GM18858 (cell line): ENCODE measurements at regions not wholly inside any gene's neighbourhood (a gene's known extent, or its start where the extent isn't known, plus 50 kb on each side); places are given as distances from the start of the nearest gene placed in this dataset.

Source experiments
- ATAC-seq: cut with Tn5 transposase; IDR thresholded peaks from one replicate; pipeline ENCODE4 v1.9.1; 2021; ENCODE audit not compliant: unreplicated experiment

DNA sequence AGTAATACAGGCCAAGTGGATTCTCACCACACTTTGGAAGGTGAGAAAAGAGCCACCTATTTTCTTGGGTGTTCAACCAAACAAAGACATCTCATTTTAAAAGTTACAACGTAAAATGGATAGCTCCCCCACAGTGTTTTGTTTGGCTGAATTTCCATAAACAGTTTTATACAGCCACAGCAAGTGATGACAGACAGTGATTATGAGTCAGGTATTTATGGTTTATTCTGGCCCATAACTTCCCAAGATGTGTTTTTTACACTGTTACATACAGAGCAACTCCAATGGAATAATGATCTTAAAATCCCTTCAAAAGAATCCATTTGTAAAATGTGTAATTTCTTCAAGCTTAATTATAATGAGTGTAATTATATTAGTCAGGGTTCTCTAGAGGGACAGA is 421.3 kb downstream of the TLE1 start:
- no peak for ATAC-seq

DNA sequence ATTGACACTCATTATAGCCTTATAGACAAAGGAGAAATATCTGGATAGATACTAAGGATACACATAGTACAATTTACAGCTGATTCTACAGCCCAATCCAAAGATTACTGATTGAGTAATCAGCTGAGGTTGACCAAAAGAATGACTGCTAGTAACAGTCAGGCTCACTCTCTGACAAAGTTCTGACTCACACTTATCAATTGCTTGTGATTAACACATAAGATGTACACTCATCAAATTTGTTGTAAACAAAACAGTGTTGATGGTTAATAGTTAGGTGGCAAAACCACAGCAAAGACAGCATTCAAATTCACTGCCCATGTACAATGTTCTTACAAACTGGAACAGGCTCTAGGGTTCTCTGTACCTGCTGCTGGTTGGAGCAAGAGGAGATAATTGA is 422.7 kb downstream of the TLE1 start:
- no peak for ATAC-seq

DNA sequence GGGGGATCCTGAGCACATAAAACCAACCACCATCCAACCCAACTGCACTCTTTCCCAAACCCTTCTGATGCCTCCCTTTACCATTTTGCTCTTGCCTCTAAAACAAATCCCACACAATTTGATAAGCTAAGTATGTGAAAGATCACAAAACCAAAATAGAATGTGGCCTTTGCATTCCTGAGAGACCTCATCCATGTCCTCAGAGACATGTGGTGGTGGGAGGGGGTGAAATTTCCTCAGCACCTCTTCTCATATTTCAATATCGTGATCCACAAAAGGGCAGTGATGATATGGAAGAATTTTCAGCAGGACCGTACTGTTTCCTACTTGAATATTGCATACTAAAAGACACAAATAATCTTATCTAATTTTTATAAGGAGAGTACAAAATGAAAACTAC is 423.3 kb downstream of the TLE1 start:
- ATAC-seq: no peak

DNA sequence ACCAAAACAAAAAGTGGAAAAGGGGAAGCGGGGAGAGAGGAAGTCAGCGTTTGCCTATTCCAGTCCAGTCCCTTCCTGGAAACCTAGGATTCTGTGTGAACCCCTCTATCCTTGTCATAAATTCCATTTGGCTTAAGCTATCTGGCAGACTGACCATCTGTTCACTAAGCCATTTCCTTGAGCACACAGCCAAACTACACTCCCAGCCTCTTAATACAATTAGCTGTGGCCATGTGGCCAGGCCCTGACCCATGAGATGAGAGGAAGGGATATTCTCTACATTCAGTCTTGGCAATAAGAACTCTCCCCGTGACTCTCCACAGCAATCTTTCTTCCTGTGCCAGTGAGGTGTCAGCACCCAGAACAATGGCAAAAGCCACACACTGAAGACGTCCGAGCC is 424.8 kb downstream of the TLE1 start:
- ATAC-seq: no peak

DNA sequence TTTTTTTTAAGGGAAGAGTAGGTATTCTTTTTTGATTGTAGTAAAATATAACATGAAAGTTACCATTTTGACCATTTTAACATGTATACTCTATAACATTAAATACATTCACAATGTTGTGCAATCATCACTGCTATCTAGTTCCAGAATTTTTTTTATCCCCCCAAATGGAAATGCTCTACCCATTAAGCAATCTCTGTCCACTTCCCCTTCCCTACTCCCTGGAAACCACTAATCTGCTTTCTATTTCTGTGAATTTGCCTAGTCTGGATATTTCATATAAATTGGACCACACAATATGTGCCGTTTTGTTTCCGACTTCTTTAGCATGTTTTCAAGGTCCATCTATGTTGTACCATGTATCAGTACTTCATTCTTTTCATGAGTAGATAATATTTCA is 429.5 kb downstream of the TLE1 start:
- no peak for ATAC-seq

DNA sequence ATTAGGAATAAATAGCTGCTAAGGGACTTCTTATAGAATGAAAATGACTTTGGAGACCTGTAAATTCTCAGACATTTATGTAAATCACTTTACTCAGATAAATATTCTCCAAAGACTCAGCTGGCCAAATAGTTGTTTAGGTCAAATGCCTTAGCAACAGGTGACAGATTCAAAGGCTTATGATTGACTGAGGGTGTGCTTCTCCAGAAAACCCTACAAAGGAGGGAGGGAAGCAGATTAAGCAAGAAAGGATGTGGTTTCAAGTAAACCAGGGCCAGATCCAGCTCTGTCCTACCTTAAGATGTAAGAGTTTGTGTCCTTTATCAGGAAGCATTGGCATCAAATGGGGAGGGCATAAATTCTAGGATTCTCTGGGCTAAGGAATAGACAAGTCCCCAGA is 433.0 kb downstream of the TLE1 start:
- no peak for ATAC-seq

DNA sequence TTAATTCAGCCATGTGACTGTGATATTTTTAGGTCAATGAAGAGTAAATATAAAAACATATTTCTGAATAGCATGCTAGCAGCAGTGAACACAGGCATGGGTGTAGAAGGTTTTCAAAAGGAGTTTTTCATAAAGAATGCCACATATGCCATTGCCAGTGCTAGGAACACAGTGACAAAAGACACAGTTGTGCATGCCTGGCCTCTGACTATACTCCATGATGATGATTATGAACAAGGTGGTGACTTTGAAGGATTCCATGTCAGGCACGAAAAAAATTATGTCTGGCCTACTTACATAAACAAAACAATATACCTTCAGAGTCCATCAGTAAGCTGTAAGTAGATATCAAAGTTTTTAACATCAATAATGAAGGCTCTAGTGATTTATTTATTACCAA is 438.7 kb downstream of the TLE1 start:
- no peak for ATAC-seq

DNA sequence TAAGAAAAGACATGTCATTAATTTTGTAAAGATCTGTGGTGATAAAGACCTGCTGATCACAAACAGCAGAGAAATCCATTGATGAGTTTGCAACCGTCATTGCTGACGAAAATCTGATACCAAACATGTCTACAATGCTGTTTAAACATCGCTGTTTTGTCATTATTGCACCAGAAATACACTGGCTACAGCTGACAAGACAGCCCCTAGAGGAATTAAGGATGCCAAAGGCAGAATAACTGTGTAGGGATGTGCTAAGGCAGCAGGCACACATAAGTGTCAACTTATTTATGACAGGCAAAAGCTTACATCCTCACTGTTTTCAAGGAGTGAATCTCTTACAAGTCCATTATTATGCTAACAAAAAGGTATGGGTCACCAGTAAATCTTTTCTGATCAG is 439.3 kb downstream of the TLE1 start:
- ATAC-seq: no peak

DNA sequence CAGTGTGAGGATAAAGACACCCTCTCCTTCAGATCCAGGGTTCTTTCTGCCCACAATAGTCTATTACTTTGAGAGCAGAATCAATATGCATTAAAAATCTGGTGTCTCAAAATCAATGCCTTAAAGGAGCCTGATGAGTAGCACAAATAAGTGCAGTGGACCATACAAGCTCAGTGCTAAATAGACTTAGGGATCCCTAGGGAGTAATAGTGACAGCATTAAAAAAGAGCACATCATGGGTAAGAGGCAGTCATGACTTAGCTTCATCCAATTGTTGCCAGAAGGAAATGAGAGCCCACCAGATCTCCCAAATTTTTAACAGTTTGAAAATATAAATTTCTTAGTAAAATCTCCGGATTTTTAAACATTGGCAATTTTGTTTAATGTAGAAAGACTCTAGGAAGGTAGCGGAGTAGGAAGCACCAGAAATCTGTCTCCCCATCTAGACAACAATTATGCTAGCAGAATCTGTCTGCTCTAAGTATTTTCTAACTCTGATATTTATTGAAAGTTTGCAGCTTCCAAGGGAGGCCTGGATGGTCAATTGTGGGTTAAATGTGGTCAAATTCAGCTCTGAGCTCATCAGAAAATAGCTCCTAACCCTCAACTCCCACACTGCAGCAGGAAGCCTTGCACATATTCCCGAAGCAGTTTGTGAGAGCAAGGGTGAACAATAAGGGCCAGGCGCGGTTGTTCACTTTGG is 443.9 kb downstream of the TLE1 start:
- no peak for ATAC-seq

DNA sequence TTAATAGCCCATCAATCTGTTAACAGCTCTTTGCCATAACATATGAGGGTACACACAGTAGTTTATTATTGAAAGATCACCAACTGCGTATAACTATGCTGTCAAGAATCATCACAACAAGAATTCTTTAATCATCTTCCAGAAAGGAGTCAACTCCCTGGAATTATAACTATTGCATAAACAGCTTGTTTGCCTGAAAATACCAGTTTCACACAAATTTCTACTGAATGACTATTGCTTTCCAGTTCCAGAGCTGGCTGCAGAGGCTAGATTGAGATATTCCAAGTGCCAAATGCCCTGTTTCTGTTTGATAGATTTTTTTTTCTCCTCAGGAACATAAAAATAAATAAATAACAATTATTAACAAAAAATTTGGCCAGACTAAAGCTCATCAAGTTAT is 444.7 kb downstream of the TLE1 start:
- no peak for ATAC-seq

DNA sequence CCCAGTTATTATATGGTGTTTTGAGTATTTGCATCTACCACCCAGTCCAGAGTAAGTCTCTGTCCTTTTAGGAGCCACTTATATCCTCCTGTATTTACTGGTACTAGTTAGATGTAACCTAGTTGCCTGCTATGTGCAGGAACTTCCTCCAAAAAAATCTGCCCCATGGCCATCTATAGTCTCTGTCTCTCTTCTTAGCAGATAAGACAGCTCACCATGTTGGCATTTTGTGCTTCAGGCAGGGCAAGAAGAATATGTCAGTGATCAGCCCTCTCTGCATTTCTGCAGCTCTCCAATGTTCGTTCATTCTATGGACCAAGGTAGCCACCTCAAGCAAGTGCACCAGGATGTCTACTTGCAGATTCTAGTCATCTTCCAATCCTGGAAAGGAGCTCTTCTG is 446.5 kb downstream of the TLE1 start:
- ATAC-seq: no peak

DNA sequence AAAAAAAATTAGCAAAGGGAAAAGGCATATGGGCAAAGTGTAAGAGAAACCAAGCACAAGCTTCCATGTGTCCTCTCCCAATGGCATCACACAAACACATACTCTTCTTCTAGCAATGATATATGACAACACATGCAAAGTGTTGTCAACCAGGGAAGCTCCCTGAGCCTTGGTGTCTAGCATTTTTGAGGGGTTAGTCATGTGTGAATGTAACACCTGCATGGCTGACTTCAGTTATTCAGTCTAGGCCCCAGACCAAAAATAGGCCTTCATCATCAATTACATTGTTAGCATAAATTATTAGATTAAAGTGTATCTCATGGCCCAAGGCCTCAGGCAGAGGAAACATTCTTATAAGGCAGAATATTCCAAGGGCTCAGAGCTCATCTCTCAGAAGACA is 450.0 kb downstream of the TLE1 start:
- ATAC-seq: no peak

DNA sequence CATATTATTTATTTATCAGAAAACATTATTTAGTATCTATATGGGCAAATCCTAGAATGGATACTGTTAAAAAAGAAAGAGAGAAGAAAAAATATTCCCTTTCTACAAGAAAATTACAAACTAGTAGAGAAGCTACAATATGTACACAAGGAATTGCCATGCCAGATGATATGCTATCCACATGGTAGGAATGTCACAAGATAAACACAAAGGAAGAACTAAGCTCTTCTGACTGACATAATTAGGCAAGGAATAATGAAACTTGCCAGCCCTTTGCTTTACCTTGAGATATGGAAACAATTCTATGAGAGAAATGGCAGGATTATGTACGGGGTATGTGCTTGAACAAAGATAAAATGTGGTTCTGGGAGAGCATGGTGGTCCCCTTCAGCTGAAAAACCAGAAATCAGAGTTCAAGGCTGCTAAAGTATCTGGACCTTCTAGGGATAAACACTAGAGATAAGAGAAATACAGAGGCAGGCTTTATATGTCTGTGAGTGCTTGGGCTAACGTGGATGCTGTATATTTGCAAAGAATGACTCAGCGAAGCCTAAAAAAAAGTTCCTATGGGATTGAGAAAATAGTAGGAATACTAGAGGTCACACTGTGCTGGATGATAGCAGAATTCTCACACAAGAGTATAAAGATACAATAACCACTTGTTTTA is 451.6 kb downstream of the TLE1 start:
- no peak for ATAC-seq

DNA sequence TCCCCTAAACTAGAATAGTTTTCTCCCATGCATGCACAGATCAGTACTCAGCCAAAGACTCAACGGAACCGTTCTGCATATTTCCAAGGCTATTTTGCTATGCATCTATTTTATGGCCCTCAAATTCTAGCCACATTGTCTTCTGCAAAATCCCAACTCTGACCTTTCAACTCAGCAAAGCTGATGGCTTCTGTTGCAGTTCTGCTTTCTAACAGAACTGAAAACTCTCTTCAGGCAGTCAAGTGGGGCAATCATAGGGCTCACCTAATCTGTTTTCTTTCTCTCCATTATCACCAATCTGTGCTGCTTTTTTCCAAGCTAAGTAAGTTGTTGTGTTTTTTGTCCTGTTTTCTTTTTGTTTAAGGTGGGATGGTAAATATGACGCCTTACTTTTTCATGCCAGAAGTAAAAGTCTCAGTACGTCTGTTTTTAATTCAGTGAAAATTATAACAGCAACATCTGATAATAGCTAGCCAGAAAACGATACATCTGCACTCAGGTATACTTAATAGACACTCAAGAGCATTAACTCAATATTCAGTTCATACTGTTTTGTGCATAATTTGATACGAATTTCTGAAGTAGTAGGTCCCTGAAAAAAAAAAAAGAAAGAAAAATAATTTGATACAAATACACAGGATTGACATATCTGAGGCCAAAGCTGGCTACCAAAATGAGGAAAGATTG is 454.3 kb downstream of the TLE1 start:
- ATAC-seq: no peak

DNA sequence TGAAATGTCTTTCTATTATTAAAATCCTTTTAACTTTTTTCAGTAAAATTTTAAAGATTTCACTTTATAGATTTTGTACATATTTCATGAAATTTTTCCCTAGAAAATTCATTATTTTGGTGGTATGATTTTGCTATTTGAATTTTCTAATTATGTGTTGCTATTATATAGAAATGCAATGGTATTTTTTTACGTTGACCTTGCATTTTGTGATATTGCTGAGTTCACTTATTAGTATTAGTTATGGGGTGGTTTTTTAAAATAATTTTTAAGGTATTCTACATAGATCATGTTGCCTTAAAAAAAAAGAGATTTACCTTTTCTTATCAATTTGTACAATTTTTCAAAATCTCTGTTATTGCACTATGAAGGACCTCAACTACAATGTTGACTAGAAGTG is 458.3 kb downstream of the TLE1 start:
- ATAC-seq: no peak

DNA sequence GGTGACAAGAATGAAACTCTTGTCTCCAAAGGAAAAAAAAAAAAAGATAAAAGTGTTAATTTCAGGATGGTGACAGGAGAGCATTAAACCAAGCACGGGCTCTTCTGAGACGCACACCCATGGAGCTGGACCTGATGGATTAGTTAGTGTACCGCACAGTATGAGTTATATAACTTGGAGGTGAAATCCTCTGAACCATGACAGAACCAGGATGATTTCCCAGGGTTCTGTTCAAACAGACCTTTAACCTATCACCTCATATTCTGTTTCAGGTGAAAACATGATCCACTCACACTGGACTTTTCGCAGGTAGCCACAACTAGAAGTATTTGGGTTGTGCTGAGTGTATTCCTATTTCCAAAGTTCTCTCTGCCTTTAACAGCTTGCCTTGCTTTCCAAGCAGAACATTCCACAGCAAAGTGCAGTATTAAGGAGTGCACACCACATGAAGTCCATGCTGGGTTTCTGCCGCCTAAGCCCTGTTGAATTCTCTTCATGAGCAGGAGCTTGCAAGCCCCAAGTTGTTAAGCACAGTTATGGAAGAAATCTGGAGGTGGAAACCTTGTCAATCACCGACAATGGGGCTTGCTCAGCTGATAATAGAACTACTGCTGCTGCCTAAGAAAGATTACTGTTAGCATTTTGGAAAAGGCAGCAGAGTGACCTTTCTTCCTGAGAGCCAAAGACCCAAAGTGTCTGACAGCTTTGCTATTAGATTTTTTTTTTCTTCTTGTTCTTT is 461.7 kb downstream of the TLE1 start:
- no peak for ATAC-seq

DNA sequence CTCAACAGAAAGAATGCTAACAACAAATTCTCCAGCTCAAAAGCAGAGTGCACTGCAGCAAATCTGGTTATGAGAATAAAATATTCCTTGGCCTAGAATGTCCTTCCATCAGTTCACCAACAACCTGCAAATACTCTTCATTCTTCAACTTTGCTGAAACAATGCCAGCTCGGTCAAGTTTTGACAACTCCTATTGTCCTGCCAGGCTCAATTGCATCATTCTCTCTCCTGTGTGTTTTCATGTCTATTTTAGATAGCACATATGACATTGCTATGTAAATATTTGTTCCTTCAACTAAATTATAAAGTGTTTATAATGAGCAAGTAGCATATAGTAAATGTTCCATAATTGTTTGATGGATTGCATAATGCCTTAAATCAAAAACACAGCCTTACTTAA is 463.8 kb downstream of the TLE1 start:
- ATAC-seq: no peak

DNA sequence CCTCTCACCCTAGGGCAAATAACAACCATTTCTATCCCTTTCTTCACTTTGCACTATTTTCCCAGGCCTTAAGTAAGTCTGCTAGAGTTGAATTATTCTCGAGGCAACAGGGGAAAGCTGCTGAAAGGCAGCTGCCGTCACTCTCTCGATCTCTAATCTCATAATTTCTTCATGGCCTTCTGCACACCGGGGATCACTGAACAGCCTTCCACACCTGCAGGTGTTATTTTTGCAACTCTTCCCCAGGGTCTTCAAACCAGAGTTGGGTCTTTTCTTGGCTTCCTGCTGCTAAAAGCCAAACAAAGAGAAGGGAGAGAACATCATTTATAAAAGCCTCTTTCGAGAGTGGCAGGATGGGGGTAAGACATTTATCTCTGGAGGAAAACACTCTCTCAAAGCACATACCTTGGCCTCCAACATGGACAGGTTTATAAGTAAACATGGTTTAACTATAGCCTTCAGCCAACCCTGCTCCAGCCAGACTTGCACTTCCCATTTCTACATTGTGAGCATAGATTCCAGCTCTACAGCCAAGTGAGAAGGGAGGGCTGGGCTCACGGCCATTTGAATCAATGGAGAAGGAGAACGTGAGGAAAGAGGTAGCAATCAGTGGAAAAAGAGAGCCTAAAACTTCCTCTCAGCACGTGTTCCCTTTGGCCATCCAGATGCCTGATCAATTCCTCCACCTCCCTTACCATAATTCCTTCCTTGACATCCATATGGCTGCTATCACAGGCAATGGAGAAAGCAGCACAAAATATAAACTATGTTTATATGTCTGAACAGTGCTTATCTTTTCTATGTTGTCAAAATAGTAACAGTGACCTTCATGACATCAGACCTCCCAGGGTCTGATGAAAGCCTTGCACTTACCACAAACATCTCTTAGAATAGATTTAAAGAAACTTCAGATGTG is 464.9 kb downstream of the TLE1 start:
- no peak for ATAC-seq

DNA sequence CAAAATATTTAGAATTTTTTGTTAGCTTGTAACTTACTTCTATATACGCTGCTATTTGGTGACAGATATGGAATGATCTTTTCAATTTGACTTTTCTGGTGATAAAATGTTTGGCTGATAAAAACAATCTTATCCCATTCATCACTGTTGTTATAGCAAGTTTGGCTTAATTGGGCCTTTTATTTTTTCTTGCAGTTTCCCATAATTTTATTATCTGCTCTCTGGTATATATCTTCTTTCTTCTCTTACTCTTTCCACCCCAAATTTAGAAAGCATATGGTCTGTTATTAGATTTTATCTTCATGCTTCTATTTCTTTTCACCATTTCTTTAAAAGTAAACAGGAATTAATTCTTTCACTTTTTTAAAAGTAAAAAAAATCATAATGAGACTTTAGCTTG is 474.4 kb downstream of the TLE1 start:
- ATAC-seq: no peak

DNA sequence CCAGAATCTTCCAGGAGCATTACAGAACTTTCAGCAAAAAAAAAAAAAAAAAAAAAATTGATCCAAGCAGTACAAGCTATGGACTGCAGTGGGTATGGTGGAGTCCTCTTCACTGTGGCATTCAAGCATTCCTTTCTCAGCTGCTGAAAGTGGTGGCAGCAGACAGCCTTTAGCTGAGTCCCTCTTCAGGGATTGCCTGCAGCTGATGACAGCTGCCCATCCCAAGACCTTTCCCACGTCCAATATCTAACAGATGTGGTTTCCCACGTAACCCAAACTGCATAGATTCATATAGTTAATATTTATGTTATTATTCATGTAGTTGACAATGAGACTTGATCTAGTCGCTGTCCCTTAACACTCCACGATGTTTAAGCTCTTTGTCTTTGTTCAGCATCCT is 475.9 kb downstream of the TLE1 start:
- ATAC-seq: no peak

DNA sequence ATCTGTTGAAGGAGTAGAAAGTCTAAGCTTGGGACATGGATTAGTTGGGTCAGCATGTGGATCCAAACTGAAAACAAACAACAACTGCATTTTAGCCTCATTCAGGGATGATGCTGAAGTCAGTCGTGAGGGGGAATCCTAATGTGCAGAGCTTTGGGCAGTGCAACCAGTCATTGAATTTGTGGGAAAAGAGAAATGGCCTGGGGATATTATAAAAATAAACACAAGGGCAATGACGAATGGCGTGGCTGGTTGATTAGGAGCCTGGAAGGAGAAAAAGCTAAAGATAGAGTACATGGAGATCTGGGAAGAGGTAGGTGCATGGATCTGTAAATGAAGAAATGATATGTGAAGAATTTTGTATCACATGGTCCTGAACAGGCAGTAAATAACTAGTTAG is 477.6 kb downstream of the TLE1 start:
- no peak for ATAC-seq
